SK-N-SH treated with all-trans-retinoic acid at 6 μM for 48 hours (cell line): ENCODE measurements at regions not wholly inside any gene's neighbourhood (a gene's known extent, or its start where the extent isn't known, plus 50 kb on each side); places are given as distances from the start of the nearest gene placed in this dataset.

Experiments used
- ESRRG ChIP-seq: fragments of 250-450 bp; sonication (Bioruptor Pico); IDR thresholded peaks from 2 replicates; pipeline ENCODE4 v1.6.1; 2021; ENCODE audit warnings: mild to moderate bottlenecking
- ISL1 ChIP-seq: fragments of 250-450 bp; sonication (Bioruptor Pico); IDR thresholded peaks from 2 replicates; pipeline ENCODE4 v2.1.2; 2022; ENCODE audit warnings: mild to moderate bottlenecking, moderate library complexity
- OSR1 ChIP-seq: fragments of 250-450 bp; sonication (Bioruptor Pico); IDR thresholded peaks from 2 replicates; pipeline ENCODE4 v1.8.0; 2022; ENCODE audit warnings: moderate library complexity, mild to moderate bottlenecking, inconsistent platforms
- RARB ChIP-seq: fragments of 250-450 bp; sonication (Bioruptor Pico); IDR thresholded peaks from 2 replicates; pipeline ENCODE4 v1.8.0; 2021; ENCODE audit warnings: mild to moderate bottlenecking, moderate library complexity
- ZFP3 ChIP-seq: fragments of 250-450 bp; sonication (Bioruptor Pico); IDR thresholded peaks from 2 replicates; pipeline ENCODE4 v1.5.0; 2020; ENCODE audit warnings: mild to moderate bottlenecking, moderate library complexity
- TF ChIP-seq, protein P1 (sequence below): fragments of 250-450 bp; sonication (Bioruptor Pico); IDR thresholded peaks from 2 replicates; pipeline ENCODE4 v1.5.1; 2020; ENCODE audit warnings: low read depth, mild to moderate bottlenecking, moderate library complexity

DNA sequence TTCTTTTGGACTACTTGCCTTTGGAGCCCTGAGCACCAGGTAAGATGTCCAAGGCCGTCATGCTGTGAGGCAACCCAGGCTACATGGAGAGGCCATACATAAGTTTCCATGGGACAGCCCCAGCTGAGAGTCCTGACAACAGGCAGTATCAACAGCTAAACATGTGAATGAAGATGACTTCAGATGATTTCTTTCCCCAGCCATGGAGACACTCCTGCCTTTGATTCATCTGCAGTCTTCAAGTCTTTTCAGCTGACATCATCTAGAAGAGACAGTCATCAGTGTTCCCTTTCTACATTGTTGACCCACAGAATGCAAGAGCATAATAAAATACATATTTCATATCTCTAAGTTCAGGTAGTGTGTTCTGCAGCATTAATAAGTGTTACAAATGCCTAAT, 398.7 kb downstream of the BTG1 start:
- no peak for TF ChIP-seq ESRRG (CRISPR knock-in tag)
- no peak for TF ChIP-seq ISL1 (CRISPR knock-in tag)
- no peak for TF ChIP-seq OSR1
- no peak for TF ChIP-seq RARB
- no peak for TF ChIP-seq ZFP3
- TF ChIP-seq, protein P1, sequence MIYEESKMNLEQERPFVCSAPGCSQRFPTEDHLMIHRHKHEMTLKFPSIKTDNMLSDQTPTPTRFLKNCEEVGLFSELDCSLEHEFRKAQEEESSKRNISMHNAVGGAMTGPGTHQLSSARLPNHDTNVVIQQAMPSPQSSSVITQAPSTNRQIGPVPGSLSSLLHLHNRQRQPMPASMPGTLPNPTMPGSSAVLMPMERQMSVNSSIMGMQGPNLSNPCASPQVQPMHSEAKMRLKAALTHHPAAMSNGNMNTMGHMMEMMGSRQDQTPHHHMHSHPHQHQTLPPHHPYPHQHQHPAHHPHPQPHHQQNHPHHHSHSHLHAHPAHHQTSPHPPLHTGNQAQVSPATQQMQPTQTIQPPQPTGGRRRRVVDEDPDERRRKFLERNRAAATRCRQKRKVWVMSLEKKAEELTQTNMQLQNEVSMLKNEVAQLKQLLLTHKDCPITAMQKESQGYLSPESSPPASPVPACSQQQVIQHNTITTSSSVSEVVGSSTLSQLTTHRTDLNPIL (CRISPR knock-in tag) = no peak
